Esophagus muscularis mucosa (tissue), 3 donors: ENCODE measurements at regions not wholly inside any gene's neighbourhood (a gene's known extent, or its start where the extent isn't known, plus 50 kb on each side); places are given as distances from the start of the nearest gene placed in this dataset.

ENCODE experiments used
- CTCF ChIP-seq, 3 experiments: fragments of 200-600 bp in 2 of 3; fragments of 450-650 bp in 1 of 3; sonication (generic) in 2 of 3; IDR thresholded peaks; one replicate each; pipeline ENCODE4 v1.5.1; 2017 to 2019; ENCODE audit warnings: antibody characterized with exemption in 3 of 3, mild to moderate bottlenecking in 2 of 3, moderate library complexity in 1 of 3
- EP300 ChIP-seq: sonication (generic); formaldehyde crosslinking; IDR thresholded peaks from one replicate; pipeline ENCODE4 v1.6.1; 2017; ENCODE audit warnings: antibody characterized with exemption

- TF ChIP-seq CTCF (IDR thresholded peaks at IDR 0.05) (no peak), EP300 (no peak)
These were observed 127.3 kb downstream of the NOC3L start for GRCh38 chr10:94235461-94235860.
